ENCODE measurements at regions not wholly inside any gene's neighbourhood (a gene's known extent, or its start where the extent isn't known, plus 50 kb on each side); places are given as distances from the start of the nearest gene placed in this dataset.

- Histone ChIP-seq H3K27ac (ENCODE audit: low read length) (no peak overlapping the region), H3K27me3 (replicated peaks; ENCODE audit: insufficient read depth, low read length) (peaks cover 56% of the 10 kb centered on the region), H2AFZ (ENCODE audit: low read length) (no peak overlapping the region), H3K36me3 (replicated peaks; ENCODE audit: insufficient read depth, low read length) (no peaks in the 10 kb centered on the region), H3K4me2 (ENCODE audit: low read depth, low read length) (no peak overlapping the region), H3K4me3 (ENCODE audit: low read length) (no peak overlapping the region), H3K4me1 (ENCODE audit: low read length) (no peaks in the 10 kb centered on the region), H3K9me2 (replicated peaks; ENCODE audit: insufficient read depth, low read length) (no peaks in the 10 kb centered on the region), H3K9me3 (replicated peaks; ENCODE audit: insufficient read depth, low read length) (no peaks in the 10 kb centered on the region), H3F3A (ENCODE audit: insufficient read depth, low read length) (no peaks in the 10 kb centered on the region), H4K20me1 (ENCODE audit: insufficient read depth, low read length) (no peaks in the 10 kb centered on the region), H3K9ac (ENCODE audit: low read length) (no peak overlapping the region), H3K79me2 (ENCODE audit: low read length) (no peaks in the 10 kb centered on the region)
- DNase-seq = no peak
- no peak for TF ChIP-seq EZH2 (optimal IDR thresholded peaks at IDR 0.05; ENCODE audit: low read depth, low read length)
- TF ChIP-seq CTCF (IDR thresholded peaks at IDR 0.05; ENCODE audit: low read length) = no peak
- TF ChIP-seq EZH2phosphoT487 (IDR thresholded peaks at IDR 0.05; ENCODE audit: low read length) = no peak
Measured at GRCh38 chr22:49243965-49244364, 583.7 kb downstream of the BRD1 start.

- Histone ChIP-seq H3K4me3 (ENCODE audit: low read length) (no peak overlapping the region), H3K27ac (ENCODE audit: low read length) (no peak overlapping the region), H3K36me3 (replicated peaks; ENCODE audit: insufficient read depth, low read length) (no peaks in the 10 kb centered on the region), H3F3A (ENCODE audit: insufficient read depth, low read length) (no peaks in the 10 kb centered on the region), H3K9me3 (replicated peaks; ENCODE audit: insufficient read depth, low read length) (no peaks in the 10 kb centered on the region), H3K4me1 (ENCODE audit: low read length) (no peaks in the 10 kb centered on the region), H3K4me2 (ENCODE audit: low read depth, low read length) (no peak overlapping the region), H3K9ac (ENCODE audit: low read length) (no peak overlapping the region), H3K9me2 (replicated peaks; ENCODE audit: insufficient read depth, low read length) (no peaks in the 10 kb centered on the region), H2AFZ (ENCODE audit: low read length) (no peak overlapping the region), H3K79me2 (ENCODE audit: low read length) (no peaks in the 10 kb centered on the region), H3K27me3 (replicated peaks; ENCODE audit: insufficient read depth, low read length) (peaks cover 58% of the 10 kb centered on the region), H4K20me1 (ENCODE audit: insufficient read depth, low read length) (no peaks in the 10 kb centered on the region)
- DNase-seq = no peak
- TF ChIP-seq EZH2phosphoT487 (IDR thresholded peaks at IDR 0.05; ENCODE audit: low read length) (no peak), EZH2 (optimal IDR thresholded peaks at IDR 0.05; ENCODE audit: low read depth, low read length) (no peak), CTCF (IDR thresholded peaks at IDR 0.05; ENCODE audit: low read length) (no peak)
Measured at GRCh38 chr22:49243335-49243734, 584.3 kb downstream of the BRD1 start.

- H3K36me3 ChIP-seq (replicated peaks; ENCODE audit: insufficient read depth, low read length) = no peaks in the 10 kb centered on the region
- TF ChIP-seq CTCF (IDR thresholded peaks at IDR 0.05; ENCODE audit: low read length) (no peak), EZH2phosphoT487 (IDR thresholded peaks at IDR 0.05; ENCODE audit: low read length) (no peak), EZH2 (optimal IDR thresholded peaks at IDR 0.05; ENCODE audit: low read depth, low read length) (no peak)
- H4K20me1 ChIP-seq (ENCODE audit: insufficient read depth, low read length) = no peaks in the 10 kb centered on the region
- no peak overlapping the region for H3K27ac ChIP-seq (ENCODE audit: low read length)
- no peaks in the 10 kb centered on the region for H3K4me1 ChIP-seq (ENCODE audit: low read length)
- H2AFZ ChIP-seq (ENCODE audit: low read length) = no peak overlapping the region
- no peaks in the 10 kb centered on the region for H3K9me3 ChIP-seq (replicated peaks; ENCODE audit: insufficient read depth, low read length)
- no peak for DNase-seq
- H3F3A ChIP-seq (ENCODE audit: insufficient read depth, low read length) = no peaks in the 10 kb centered on the region
- no peak overlapping the region for H3K4me2 ChIP-seq (ENCODE audit: low read depth, low read length)
- H3K9me2 ChIP-seq (replicated peaks; ENCODE audit: insufficient read depth, low read length) = no peaks in the 10 kb centered on the region
- no peaks in the 10 kb centered on the region for H3K79me2 ChIP-seq (ENCODE audit: low read length)
- H3K4me3 ChIP-seq (ENCODE audit: low read length) = no peak overlapping the region
- peaks cover 49% of the 10 kb centered on the region for H3K27me3 ChIP-seq (replicated peaks; ENCODE audit: insufficient read depth, low read length)
- H3K9ac ChIP-seq (ENCODE audit: low read length) = no peak overlapping the region
Measured at GRCh38 chr22:49242480-49242879, 585.2 kb downstream of the BRD1 start.

Measured in MM.1S (cell line).